Fibroblast of pulmonary artery (primary cell): ENCODE measurements at regions not wholly inside any gene's neighbourhood (a gene's known extent, or its start where the extent isn't known, plus 50 kb on each side); places are given as distances from the start of the nearest gene placed in this dataset.

Source experiments
- DNase-seq: peaks from one replicate; pipeline ENCODE4 v3.0.0-alpha.2; 2010; ENCODE audit warnings: low read depth
- H3K4me3 ChIP-seq: replicated peaks from 2 replicates; pipeline ENCODE4 v1.5.1; 2011; ENCODE audit warnings: low read depth, mild to moderate bottlenecking, control low read depth, low read length, moderate library complexity
- CTCF ChIP-seq: IDR thresholded peaks from 2 replicates; pipeline ENCODE4 v1.5.1; 2011; ENCODE audit warnings: mild to moderate bottlenecking, control low read depth, low read length, inconsistent platforms; ENCODE audit errors: missing control alignments

DNA sequence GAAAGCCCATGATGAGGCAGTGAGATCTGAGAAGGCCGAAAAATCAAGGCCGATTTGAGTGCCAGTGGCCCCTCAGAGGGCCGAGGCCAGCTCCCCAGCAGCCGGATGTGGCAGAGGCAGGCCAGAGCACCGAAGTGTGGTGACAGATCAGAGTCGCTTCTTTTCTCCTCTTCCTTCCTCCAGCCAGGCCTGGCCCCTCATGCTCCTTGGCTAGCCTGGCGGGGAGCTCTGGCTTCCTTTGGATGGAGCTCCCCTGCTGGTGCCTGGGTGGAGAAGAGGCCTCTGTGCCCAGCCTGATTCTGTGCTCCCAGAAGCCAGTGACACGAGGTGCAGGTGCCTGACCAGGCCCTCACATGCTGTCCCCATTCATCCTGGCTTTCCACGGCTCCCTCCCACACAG lies 127.2 kb upstream of the PABPC4L start:
- no peak overlapping the region for H3K4me3 ChIP-seq
- DNase-seq: no peak
- TF ChIP-seq CTCF: no peak

- no peak for TF ChIP-seq CTCF
- no peak overlapping the region for H3K4me3 ChIP-seq
- no peak for DNase-seq
Observed at GRCh38 chr4:134327274-134328122, 125.9 kb upstream of the PABPC4L start.

GRCh38 chr4:134326866-134327265 lies 125.3 kb upstream of the PABPC4L start:
- DNase-seq: no peak
- H3K4me3 ChIP-seq: no peak overlapping the region
- TF ChIP-seq CTCF: no peak

GRCh38 chr4:134324179-134324578 lies 122.6 kb upstream of the PABPC4L start:
- no peak for DNase-seq
- TF ChIP-seq CTCF: no peak
- H3K4me3 ChIP-seq: no peak overlapping the region

- no peak for TF ChIP-seq CTCF
- DNase-seq: no peak
- no peak overlapping the region for H3K4me3 ChIP-seq
Observed at GRCh38 chr4:134320048-134320447, 118.5 kb upstream of the PABPC4L start.

DNA sequence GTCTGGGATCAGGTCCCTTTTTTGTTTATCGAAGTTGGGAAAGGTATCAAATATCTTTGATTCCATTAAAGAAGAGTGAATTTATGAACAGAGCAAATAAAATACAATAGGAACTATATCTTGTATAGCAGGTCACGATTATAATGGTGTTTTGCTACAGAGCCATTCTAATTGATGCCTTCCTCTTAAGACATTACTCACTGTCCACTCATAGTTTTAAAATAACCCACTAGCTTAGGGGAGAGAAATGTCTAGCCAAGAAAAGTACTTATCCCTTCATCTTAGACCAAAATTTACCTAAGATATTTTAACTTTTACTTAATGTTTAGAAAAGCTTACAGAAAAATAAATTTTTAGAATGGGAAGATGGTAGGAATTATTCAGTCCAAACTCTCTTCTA lies 112.0 kb upstream of the PABPC4L start:
- no peak for TF ChIP-seq CTCF
- H3K4me3 ChIP-seq: no peak overlapping the region
- DNase-seq: no peak

- no peak for TF ChIP-seq CTCF
- H3K4me3 ChIP-seq: no peak overlapping the region
- DNase-seq: no peak
Observed at GRCh38 chr4:134309715-134310114, 108.1 kb upstream of the PABPC4L start.
